ENCODE measurements at regions not wholly inside any gene's neighbourhood (a gene's known extent, or its start where the extent isn't known, plus 50 kb on each side); places are given as distances from the start of the nearest gene placed in this dataset.

- H3K27ac Mint-ChIP-seq, result no peak overlapping the region
- no peak overlapping the region for H4K5ac ChIP-seq (ENCODE audit: insufficient read length, low read depth, low read length)
- H3K9me3 Mint-ChIP-seq, result peaks cover 0 to 3% of the 10 kb centered on the region in 2 experiments; a peak in 2 of 5 replicates
- no peak overlapping the region for H2AK5ac ChIP-seq (ENCODE audit: insufficient read length, low read length)
- H3K9ac ChIP-seq (ENCODE audit: extremely low read depth, insufficient read length, low read length), result no peak overlapping the region
- H3K79me1 ChIP-seq (ENCODE audit: insufficient read depth, low read depth, low read length, poor library complexity, severe bottlenecking), result no peaks in the 10 kb centered on the region
- H3K23me2 ChIP-seq (ENCODE audit: insufficient read length, low read depth, low read length, poor library complexity, severe bottlenecking), result no peaks in the 10 kb centered on the region
- no peaks in the 10 kb centered on the region for H3K9me3 ChIP-seq (ENCODE audit: control insufficient read depth, low read depth, low read length)
- no peak overlapping the region for H4K8ac ChIP-seq (replicated peaks; ENCODE audit: insufficient read length, low read depth, low read length)
- H2BK15ac ChIP-seq (ENCODE audit: low read depth, low read length), result no peak overlapping the region
- H2BK20ac ChIP-seq (ENCODE audit: low read depth, low read length, poor library complexity, severe bottlenecking), result no peak overlapping the region
- no peak overlapping the region for H2BK120ac ChIP-seq (ENCODE audit: low read depth, low read length, poor library complexity, severe bottlenecking)
- H3K27ac ChIP-seq (ENCODE audit: insufficient read length, low read depth, low read length), result no peak overlapping the region
- H3K4me3 Mint-ChIP-seq, result no peak overlapping the region
- H3K4ac ChIP-seq (ENCODE audit: low read depth, low read length), result no peak overlapping the region
- H3K18ac ChIP-seq (ENCODE audit: insufficient read length, low read depth, low read length), result no peak overlapping the region
- H3K14ac ChIP-seq (ENCODE audit: insufficient read depth, low read length), result no peak overlapping the region
- H3K27me3 ChIP-seq (ENCODE audit: insufficient read depth, low read length), result no peaks in the 10 kb centered on the region
- no peak overlapping the region for H3K4me2 ChIP-seq (ENCODE audit: insufficient read depth, insufficient read length, low read length)
- no peak overlapping the region for H3K56ac ChIP-seq (ENCODE audit: insufficient read length, low read depth, low read length)
- no peak overlapping the region for H2BK12ac ChIP-seq (ENCODE audit: insufficient read length, low read depth, low read length)
- TF ChIP-seq CTCF (conservative IDR thresholded peaks at IDR 0.05), result no peak
- H3K79me2 ChIP-seq (ENCODE audit: insufficient read depth, low read length), result no peaks in the 10 kb centered on the region
- H3K27me3 Mint-ChIP-seq (ENCODE audit: low read depth), result peaks cover 1% of the 10 kb centered on the region; the same call in 1 of the 2 replicates
- no peak overlapping the region for H2BK5ac ChIP-seq (ENCODE audit: insufficient read length, low read length)
- H3K36me3 Mint-ChIP-seq (ENCODE audit: insufficient read depth in 1 of 3, low read depth in 3 of 3), result peaks cover 0 to 4% (median 0%) of the 10 kb centered on the region in 3 experiments; a peak in 2 of 7 replicates
- no peak overlapping the region for H2AFZ ChIP-seq (ENCODE audit: low read length)
- peaks cover 4% of the 10 kb centered on the region; the same call in 1 of the 2 replicates for H3K4me1 ChIP-seq (ENCODE audit: insufficient read depth, low read length)
- H4K20me1 ChIP-seq (ENCODE audit: control insufficient read depth, insufficient read depth, insufficient read length), result no peaks in the 10 kb centered on the region
- no peak overlapping the region for H3K23ac ChIP-seq (ENCODE audit: insufficient read length, low read depth, low read length)
- H3T11ph ChIP-seq (ENCODE audit: low read length), result no peak overlapping the region
- DNase-seq, result no peak
- H4K91ac ChIP-seq (ENCODE audit: insufficient read length, low read depth, low read length), result no peak overlapping the region
- peaks cover 16 to 20% of the 10 kb centered on the region in 2 experiments for H3K4me1 Mint-ChIP-seq
- no CpG with 5 or more reads among the region's 8 CpGs for WGBS (ENCODE audit: extremely low coverage, insufficient read length, low lambda C conversion rate)
Measured at GRCh38 chr9:28692012-28692411, 1118.7 kb upstream of the C9orf72 start.

Data from H9 (cell line).